ENCODE measurements at regions not wholly inside any gene's neighbourhood (a gene's known extent, or its start where the extent isn't known, plus 50 kb on each side); places are given as distances from the start of the nearest gene placed in this dataset.

DNA sequence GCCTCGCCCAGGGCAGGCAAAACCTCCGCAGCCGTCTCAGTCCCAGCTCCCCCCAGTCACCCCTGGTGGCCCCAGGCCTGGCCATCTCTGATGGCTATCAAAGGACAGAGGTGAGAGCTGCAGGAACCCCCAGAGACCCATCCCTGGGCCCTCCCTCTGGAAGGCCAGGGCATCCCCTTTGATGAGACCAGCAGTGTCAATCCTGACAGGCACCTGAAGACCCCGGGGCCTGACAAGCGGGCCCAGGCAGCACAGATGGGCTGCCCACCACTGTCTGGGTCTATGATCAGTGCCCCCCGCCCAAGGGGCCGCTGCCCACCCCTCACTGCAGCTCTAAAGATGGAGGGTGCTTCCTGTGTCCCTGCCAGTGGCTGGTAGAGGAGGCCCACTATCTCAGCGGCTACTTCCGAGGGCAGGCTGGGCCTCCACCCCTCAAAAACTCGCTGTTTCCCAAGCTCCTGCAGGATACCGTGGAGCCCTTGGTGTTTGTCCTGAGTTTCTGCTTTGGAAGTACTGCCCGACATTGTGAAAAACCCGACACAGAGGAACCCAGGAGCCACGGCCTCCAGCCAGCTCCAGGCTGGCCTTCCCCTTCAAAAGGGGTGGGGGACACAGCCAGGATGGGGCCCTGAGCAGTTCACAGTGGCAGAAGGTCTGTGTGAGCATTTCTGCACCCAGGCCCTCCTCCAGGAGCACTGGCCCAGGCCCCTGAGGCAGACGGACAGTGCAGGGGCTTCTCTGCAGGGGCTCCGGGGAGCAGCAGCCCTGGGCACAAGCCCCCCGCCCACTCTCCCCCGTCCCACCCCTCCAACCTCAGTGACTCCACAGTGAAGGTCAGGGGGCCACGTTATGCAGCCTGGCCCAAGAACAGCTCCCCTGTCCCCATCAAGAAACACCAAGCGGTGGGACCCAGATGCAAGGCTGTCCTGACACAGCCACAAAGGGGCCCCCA, 99.2 kb downstream of the PDGFA start:
- H3K9ac ChIP-seq (replicated peaks; ENCODE audit: extremely low read depth, insufficient read depth, low read length) = no peak overlapping the region
- intact Hi-C loops (cut with micrococcal nuclease) = no loop called here
- no peaks in the 10 kb centered on the region for H4K20me1 ChIP-seq (replicated peaks; ENCODE audit: control insufficient read depth, extremely low read depth, insufficient read depth, low read length)
- H3K79me2 ChIP-seq (ENCODE audit: control insufficient read depth, insufficient read depth, low read length) = no peaks in the 10 kb centered on the region
- DNase-seq (ENCODE audit: low read depth, low spot score) (no peak), FAIRE-seq (no peak)
- no peaks in the 10 kb centered on the region for H3K9me3 ChIP-seq (replicated peaks; ENCODE audit: control insufficient read depth, insufficient read depth, low read length)
- ChIA-PET CTCF (no interaction called here), POLR2A (no interaction called here)
- no TSS peak for BruUV-seq (replicated peaks)
- no peak overlapping the region for H3K27ac ChIP-seq (ENCODE audit: insufficient read depth, low read depth, low read length)
- H3K4me3 ChIP-seq (replicated peaks in 1 of 3; ENCODE audit: insufficient read depth in 1 of 3, low read depth in 1 of 3, low read length in 3 of 3) = no peak overlapping the region
- no peak overlapping the region for H2AFZ ChIP-seq (ENCODE audit: low read depth, low read length)
- no peaks in the 10 kb centered on the region for H3K4me1 ChIP-seq (ENCODE audit: control insufficient read depth, extremely low read depth, insufficient read depth, low read length)
- H3K36me3 ChIP-seq (ENCODE audit: control insufficient read depth in 2 of 2, extremely low read depth in 1 of 2, insufficient read depth in 2 of 2, low read length in 2 of 2) = no peaks in the 10 kb centered on the region
- dilution Hi-C loops (cut with MboI; ENCODE audit: extremely low pct_ligation_motif_present, low sequenced_read_pairs) = no loop called here
- TF ChIP-seq JUN (IDR thresholded peaks at IDR 0.05; ENCODE audit: borderline replicate concordance, insufficient read depth, insufficient read length, low read depth) (no peak), GATA2 (IDR thresholded peaks at IDR 0.05; ENCODE audit: insufficient read depth, insufficient read length, low read depth, low read length) (no peak), EZH2 (IDR thresholded peaks at IDR 0.05; ENCODE audit: borderline replicate concordance, low read depth, low read length, severe bottlenecking) (no peak), MYC (IDR thresholded peaks at IDR 0.05; ENCODE audit: low read depth, low read length) (no peak), POLR2A (IDR thresholded peaks at IDR 0.05; ENCODE audit: low read depth, low read length) (no peak), FOS (IDR thresholded peaks at IDR 0.05; ENCODE audit: borderline replicate concordance, insufficient read depth, low read length) (no peak), POLR2AphosphoS5 (IDR thresholded peaks at IDR 0.05; ENCODE audit: insufficient read depth, low read depth, low read length) (no peak)
- TF ChIP-seq, protein P1, sequence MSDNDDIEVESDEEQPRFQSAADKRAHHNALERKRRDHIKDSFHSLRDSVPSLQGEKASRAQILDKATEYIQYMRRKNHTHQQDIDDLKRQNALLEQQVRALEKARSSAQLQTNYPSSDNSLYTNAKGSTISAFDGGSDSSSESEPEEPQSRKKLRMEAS (IDR thresholded peaks at IDR 0.05; ENCODE audit: insufficient read depth, insufficient read length) = no peak
- H3K4me2 ChIP-seq (ENCODE audit: insufficient read depth, low read length) = no peak overlapping the region
- H3K27me3 ChIP-seq (ENCODE audit: control insufficient read depth in 2 of 2, insufficient read depth in 2 of 2, low read length in 2 of 2) = no peaks in the 10 kb centered on the region
- no peaks in the 10 kb centered on the region for H3K9me1 ChIP-seq (replicated peaks; ENCODE audit: control insufficient read depth, extremely low read depth, insufficient read depth, low read length)

Data from endothelial cell of umbilical vein (primary cell).